GM23248 (cell line): ENCODE measurements at regions not wholly inside any gene's neighbourhood (a gene's known extent, or its start where the extent isn't known, plus 50 kb on each side); places are given as distances from the start of the nearest gene placed in this dataset.

Experiments used
- DNase-seq: peaks from one replicate; pipeline ENCODE4 v3.0.0-alpha.2; 2015
- H2AFZ ChIP-seq: fragments of 200-600 bp; sonication (generic); 2 replicates; pipeline ENCODE4 v1.6.1; 2016; ENCODE audit warnings: antibody characterized with exemption
- H3F3A ChIP-seq: fragments of 200-600 bp; sonication (generic); 2 replicates; pipeline ENCODE4 v1.6.1; 2016; ENCODE audit warnings: mild to moderate bottlenecking, antibody characterized with exemption, mixed run types; ENCODE audit not compliant: insufficient read depth
- H3K27ac ChIP-seq: fragments of 200-600 bp; sonication (generic); 2 replicates; pipeline ENCODE4 v1.5.1; 2016; ENCODE audit warnings: mild to moderate bottlenecking
- H3K27me3 ChIP-seq: fragments of 200-600 bp; sonication (generic); replicated peaks from 2 replicates; pipeline ENCODE4 v1.6.1; 2016; ENCODE audit warnings: mild to moderate bottlenecking; ENCODE audit not compliant: insufficient read depth
- H3K36me3 ChIP-seq: fragments of 200-600 bp; sonication (generic); 2 replicates; pipeline ENCODE4 v1.6.1; 2016; ENCODE audit warnings: low read depth, mild to moderate bottlenecking
- H3K4me1 ChIP-seq: fragments of 200-600 bp; sonication (generic); 2 replicates; pipeline ENCODE4 v1.6.1; 2016; ENCODE audit warnings: mild to moderate bottlenecking; ENCODE audit not compliant: insufficient read depth
- H3K4me2 ChIP-seq: fragments of 200-600 bp; sonication (generic); one replicate; pipeline ENCODE4 v1.6.1; 2016; ENCODE audit warnings: mild to moderate bottlenecking; ENCODE audit not compliant: unreplicated experiment
- H3K4me3 ChIP-seq: fragments of 200-600 bp; sonication (generic); 2 replicates; pipeline ENCODE4 v1.5.1; 2016; ENCODE audit warnings: mild to moderate bottlenecking
- H3K79me2 ChIP-seq: fragments of 200-600 bp; sonication (generic); 2 replicates; pipeline ENCODE4 v1.6.1; 2016; ENCODE audit warnings: mild to moderate bottlenecking; ENCODE audit not compliant: insufficient read depth
- H3K9ac ChIP-seq: fragments of 200-600 bp; sonication (generic); 2 replicates; pipeline ENCODE4 v1.6.1; 2016; ENCODE audit warnings: mild to moderate bottlenecking
- H3K9me2 ChIP-seq: fragments of 200-600 bp; sonication (generic); 2 replicates; pipeline ENCODE4 v1.6.1; 2016; ENCODE audit warnings: mixed run types, mild to moderate bottlenecking, moderate library complexity; ENCODE audit not compliant: insufficient read depth
- H3K9me3 ChIP-seq: fragments of 200-600 bp; sonication (generic); one replicate; pipeline ENCODE4 v1.6.1; 2017; ENCODE audit warnings: low read depth
- H4K20me1 ChIP-seq: fragments of 200-600 bp; sonication (generic); 2 replicates; pipeline ENCODE4 v1.6.0; 2016; ENCODE audit not compliant: insufficient read depth
- EZH2 ChIP-seq: fragments of 200-600 bp; sonication (generic); IDR thresholded peaks from 2 replicates; pipeline ENCODE4 v1.6.1; 2018; ENCODE audit warnings: antibody characterized with exemption, mild to moderate bottlenecking; ENCODE audit not compliant: insufficient read depth, poor library complexity, severe bottlenecking
- EZH2phosphoT487 ChIP-seq: fragments of 200-600 bp; sonication (generic); IDR thresholded peaks from 2 replicates; pipeline ENCODE4 v1.6.1; 2018; ENCODE audit warnings: antibody characterized with exemption, moderate library complexity, mild to moderate bottlenecking, low read depth; ENCODE audit not compliant: insufficient read depth
- WGBS, 2 experiments: methylation state at CpG; one replicate each; pipeline ENCODE4 v1.1.6; 2015 to 2017; ENCODE audit warnings: low lambda C conversion rate in 2 of 2, low coverage in 1 of 2; ENCODE audit errors: missing lambda C conversion rate in 2 of 2; 5-methylcytosine and 5-hydroxymethylcytosine counted together
- in situ Hi-C: fragments of 300-500 bp; cut with MboI; formaldehyde crosslinking; loops from 2 replicates; pipeline ENCODE4 v1.15.0; 2020

DNA sequence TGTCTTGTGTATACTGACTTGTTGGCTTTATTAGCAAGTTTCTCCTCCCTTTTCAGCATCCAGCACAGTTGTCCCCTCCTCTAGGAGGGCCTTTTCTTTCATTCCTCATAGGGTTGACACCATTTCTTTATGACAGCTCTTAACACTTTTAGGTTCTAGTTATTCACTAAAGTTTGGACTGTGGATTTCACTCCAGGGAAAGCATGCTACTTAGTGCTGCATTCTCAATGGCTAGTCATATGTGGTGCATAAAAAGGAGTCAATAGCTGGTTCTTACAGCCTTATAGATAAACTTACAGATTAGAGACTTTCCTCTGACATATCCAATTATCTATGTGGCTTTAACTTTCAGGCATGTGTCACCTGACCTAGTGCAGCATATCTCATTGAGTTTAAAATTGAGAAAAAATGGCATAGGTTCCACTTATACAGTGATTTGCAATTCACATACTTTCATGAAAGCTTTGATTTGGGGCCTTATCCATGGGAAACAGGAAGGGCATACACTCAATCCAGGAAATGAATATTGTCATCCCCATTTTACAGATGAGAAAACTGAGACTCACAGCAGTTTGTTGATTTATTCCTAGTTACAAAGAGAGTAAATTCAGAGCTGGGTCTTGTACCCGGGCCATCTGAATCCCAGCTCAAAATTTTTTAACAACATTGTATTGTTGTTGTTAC, 289.7 kb downstream of the LPIN1 start:
- no peak overlapping the region for H3K4me3 ChIP-seq
- H3K4me1 ChIP-seq: peaks cover 25% of the 10 kb centered on the region
- no peaks in the 10 kb centered on the region for H4K20me1 ChIP-seq
- H2AFZ ChIP-seq: no peak overlapping the region
- WGBS, 2 experiments: 67 to 83% methylated on average over 1 of the region's 1 CpG
- no peaks in the 10 kb centered on the region for H3F3A ChIP-seq
- H3K9me3 ChIP-seq: no peaks in the 10 kb centered on the region
- H3K4me2 ChIP-seq: no peak overlapping the region
- no peaks in the 10 kb centered on the region for H3K79me2 ChIP-seq
- TF ChIP-seq EZH2 (no peak), EZH2phosphoT487 (no peak)
- H3K9ac ChIP-seq: no peak overlapping the region
- in situ Hi-C loops: no loop called here
- H3K27ac ChIP-seq: no peak overlapping the region
- H3K27me3 ChIP-seq: no peaks in the 10 kb centered on the region
- H3K36me3 ChIP-seq: no peaks in the 10 kb centered on the region
- DNase-seq: no peak
- H3K9me2 ChIP-seq: no peaks in the 10 kb centered on the region

DNA sequence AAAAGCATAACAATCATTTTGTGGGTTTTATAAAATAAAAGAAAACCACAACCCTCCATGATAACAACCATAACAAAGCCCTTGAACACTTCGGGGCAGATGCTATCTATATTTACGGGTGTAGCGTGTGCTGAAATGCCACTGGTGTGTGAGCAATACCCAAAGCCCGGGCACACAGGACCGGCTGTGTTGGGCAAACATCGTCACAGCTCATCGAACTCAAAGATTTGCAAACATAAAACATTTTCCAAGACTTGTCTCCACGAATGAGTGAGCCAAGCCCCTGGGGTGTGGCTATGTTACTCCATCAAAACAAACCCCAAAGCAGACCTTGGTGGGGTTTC, 290.2 kb downstream of the LPIN1 start:
- Histone ChIP-seq H4K20me1 (no peaks in the 10 kb centered on the region), H3K9ac (no peak overlapping the region), H3K4me1 (peaks cover 25% of the 10 kb centered on the region), H3K27ac (no peak overlapping the region), H2AFZ (no peak overlapping the region), H3K4me3 (no peak overlapping the region), H3K9me3 (no peaks in the 10 kb centered on the region), H3K4me2 (no peak overlapping the region), H3K36me3 (no peaks in the 10 kb centered on the region), H3K9me2 (no peaks in the 10 kb centered on the region), H3K79me2 (no peaks in the 10 kb centered on the region), H3K27me3 (no peaks in the 10 kb centered on the region), H3F3A (no peaks in the 10 kb centered on the region)
- in situ Hi-C loops: no loop called here
- WGBS, 2 experiments: 74 to 77% methylated on average over 8 of the region's 8 CpGs
- DNase-seq: no peak
- TF ChIP-seq EZH2 (no peak), EZH2phosphoT487 (no peak)

DNA sequence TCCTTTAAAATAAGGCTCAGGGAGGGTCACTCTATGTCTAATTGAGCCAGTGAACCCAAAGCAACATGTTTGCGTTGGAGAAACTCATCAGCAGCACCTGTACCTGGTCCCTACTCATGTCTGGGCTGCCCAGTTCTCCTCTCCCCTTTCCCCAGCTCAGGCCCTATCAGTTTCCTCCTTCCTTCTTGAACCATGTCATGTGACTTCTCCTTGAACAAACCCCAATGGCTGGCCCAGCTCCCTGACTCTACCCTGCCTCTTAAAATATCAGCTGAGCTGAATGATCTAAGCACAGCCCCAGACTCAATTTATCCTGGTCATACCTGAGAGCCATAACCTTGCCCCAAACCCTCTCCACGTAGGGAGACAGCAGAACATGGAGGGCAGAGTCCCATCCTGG, 290.9 kb downstream of the LPIN1 start:
- H3K4me3 ChIP-seq: no peak overlapping the region
- 62 to 64% methylated on average over 2 of the region's 2 CpGs for WGBS, 2 experiments
- no peak for DNase-seq

DNA sequence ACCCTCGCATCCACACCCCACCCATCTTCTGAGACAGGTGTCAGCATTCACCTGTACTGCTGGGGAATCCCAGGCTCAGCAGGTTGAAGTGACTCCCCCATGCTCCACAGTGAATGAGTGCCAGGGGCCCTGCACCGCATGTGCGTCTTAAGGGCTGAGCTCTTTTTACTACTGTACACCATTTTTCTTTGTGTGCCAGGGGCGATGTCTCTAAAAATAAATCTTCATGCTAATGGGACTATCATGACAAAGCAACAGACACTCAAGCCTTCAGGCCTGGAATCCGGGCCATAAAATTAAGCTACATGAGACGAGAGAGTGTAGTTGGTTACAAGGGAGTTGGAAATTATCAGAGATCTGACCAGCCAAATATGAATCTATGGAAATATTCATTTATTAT, 294.8 kb downstream of the LPIN1 start:
- DNase-seq: no peak
- TF ChIP-seq EZH2phosphoT487 (no peak), EZH2 (no peak)
- H3K27ac ChIP-seq: no peak overlapping the region
- H3K4me2 ChIP-seq: no peak overlapping the region
- 93 to 97% methylated on average over 6 of the region's 6 CpGs for WGBS, 2 experiments
- H3K36me3 ChIP-seq: no peaks in the 10 kb centered on the region
- in situ Hi-C loops: no loop called here
- no peaks in the 10 kb centered on the region for H3K9me3 ChIP-seq
- H3F3A ChIP-seq: no peaks in the 10 kb centered on the region
- H2AFZ ChIP-seq: no peak overlapping the region
- no peak overlapping the region for H3K9ac ChIP-seq
- peaks cover 4% of the 10 kb centered on the region for H3K4me1 ChIP-seq
- H3K79me2 ChIP-seq: no peaks in the 10 kb centered on the region
- no peaks in the 10 kb centered on the region for H3K27me3 ChIP-seq
- H4K20me1 ChIP-seq: no peaks in the 10 kb centered on the region
- no peak overlapping the region for H3K4me3 ChIP-seq
- H3K9me2 ChIP-seq: no peaks in the 10 kb centered on the region

More for the DNA sequence above, 290.9 kb downstream of the LPIN1 start:
- H4K20me1 ChIP-seq: no peaks in the 10 kb centered on the region
- H3K79me2 ChIP-seq: no peaks in the 10 kb centered on the region
- H3K4me2 ChIP-seq: no peak overlapping the region
- H3K27ac ChIP-seq: no peak overlapping the region
- no peak overlapping the region for H2AFZ ChIP-seq
- in situ Hi-C loops: no loop called here
- H3K9me2 ChIP-seq: no peaks in the 10 kb centered on the region
- no peaks in the 10 kb centered on the region for H3K9me3 ChIP-seq
- H3F3A ChIP-seq: no peaks in the 10 kb centered on the region
- H3K36me3 ChIP-seq: no peaks in the 10 kb centered on the region
- H3K9ac ChIP-seq: no peak overlapping the region
- no peak for TF ChIP-seq EZH2
- no peak for TF ChIP-seq EZH2phosphoT487
- peaks cover 23% of the 10 kb centered on the region for H3K4me1 ChIP-seq
- no peaks in the 10 kb centered on the region for H3K27me3 ChIP-seq

DNA sequence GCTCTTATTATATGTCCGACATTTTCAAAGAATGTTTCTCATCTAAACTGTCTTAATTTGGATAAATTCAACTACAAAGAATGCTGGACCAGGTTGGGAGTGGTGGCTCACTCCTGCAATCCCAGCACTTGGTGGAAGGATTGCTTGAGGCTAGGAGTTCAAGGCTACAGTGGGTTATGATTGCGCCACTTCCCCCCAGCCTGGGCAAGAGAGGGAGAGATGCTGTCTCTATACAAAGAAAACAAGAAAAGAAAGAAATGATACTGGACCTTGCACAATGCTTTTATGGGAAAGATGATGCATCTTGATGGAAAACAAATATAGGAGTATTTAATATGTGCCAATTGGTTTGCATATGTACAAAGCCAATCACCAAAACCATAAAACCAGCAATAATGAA, 296.7 kb downstream of the LPIN1 start:
- TF ChIP-seq EZH2 (no peak), EZH2phosphoT487 (no peak)
- WGBS, 2 experiments: 47 to 48% methylated on average over 2 of the region's 2 CpGs
- Histone ChIP-seq H3K4me3 (no peak overlapping the region), H3K9me3 (no peaks in the 10 kb centered on the region), H3K79me2 (no peaks in the 10 kb centered on the region), H3F3A (no peaks in the 10 kb centered on the region), H3K36me3 (no peaks in the 10 kb centered on the region), H3K4me2 (no peak overlapping the region), H3K9ac (no peak overlapping the region), H3K27ac (no peak overlapping the region), H3K9me2 (no peaks in the 10 kb centered on the region), H2AFZ (no peak overlapping the region), H3K27me3 (no peaks in the 10 kb centered on the region), H3K4me1 (peaks cover 16% of the 10 kb centered on the region), H4K20me1 (no peaks in the 10 kb centered on the region)
- no peak for DNase-seq
- in situ Hi-C loops: no loop called here
